Esophagus muscularis mucosa (tissue), 4 donors: ENCODE measurements at regions not wholly inside any gene's neighbourhood (a gene's known extent, or its start where the extent isn't known, plus 50 kb on each side); places are given as distances from the start of the nearest gene placed in this dataset.

Experiments used
- DNase-seq: peaks from one replicate; pipeline ENCODE4 v3.0.0-alpha.2; 2017; ENCODE audit errors: extremely low spot score
- H3K27ac ChIP-seq, 4 donors: fragments of 200-600 bp; sonication (generic); replicated peaks in 1 of 4; 1 replicate in 3 of 4; 2 replicates in 1 of 4; pipeline ENCODE4 v1.5.1; 2016 to 2019; ENCODE audit warnings: mild to moderate bottlenecking in 1 of 4
- H3K27me3 ChIP-seq, 4 donors: fragments of 200-600 bp; sonication (generic); one replicate each; pipeline versions ENCODE4 v1.5.1 to v1.6.0; 2016 to 2019
- H3K36me3 ChIP-seq, 4 donors: fragments of 200-600 bp; sonication (generic); one replicate each; pipeline ENCODE4 v1.5.1; 2016 to 2019
- H3K4me1 ChIP-seq, 4 donors: fragments of 200-600 bp; sonication (generic); one replicate each; pipeline ENCODE4 v1.5.1; 2016 to 2019
- H3K4me3 ChIP-seq, 4 donors: fragments of 200-600 bp; sonication (generic); 1 replicate in 2 of 4; 2 replicates in 2 of 4; pipeline ENCODE4 v1.5.1; 2016 to 2019; ENCODE audit warnings: mild to moderate bottlenecking in 4 of 4, moderate library complexity in 1 of 4
- H3K9me3 ChIP-seq, 4 donors: fragments of 200-600 bp; sonication (generic); 1 replicate in 3 of 4; 2 replicates in 1 of 4; pipeline ENCODE4 v1.5.1; 2016 to 2019
- CTCF ChIP-seq, 3 experiments: fragments of 200-600 bp in 2 of 3; fragments of 450-650 bp in 1 of 3; sonication (generic) in 2 of 3; IDR thresholded peaks; one replicate each; pipeline ENCODE4 v1.5.1; 2017 to 2019; ENCODE audit warnings: antibody characterized with exemption in 3 of 3, mild to moderate bottlenecking in 2 of 3, moderate library complexity in 1 of 3
- EP300 ChIP-seq: sonication (generic); formaldehyde crosslinking; IDR thresholded peaks from one replicate; pipeline ENCODE4 v1.6.1; 2017; ENCODE audit warnings: antibody characterized with exemption
- POLR2A ChIP-seq: fragments of 450-650 bp; IDR thresholded peaks from one replicate; pipeline ENCODE4 v1.6.1; 2017; ENCODE audit warnings: antibody characterized with exemption, moderate library complexity, mild to moderate bottlenecking, low read depth
- POLR2AphosphoS5 ChIP-seq, 2 donors: sonication (generic); formaldehyde crosslinking; IDR thresholded peaks; one replicate each; pipeline ENCODE4 v1.6.1; 2017; ENCODE audit warnings: antibody characterized with exemption in 2 of 2
- WGBS: methylation state at CpG from one replicate; pipeline ENCODE4 v1.1.5; 2018; 5-methylcytosine and 5-hydroxymethylcytosine counted together
- intact Hi-C: fragments of 100-400 bp; cut with DNase I; formaldehyde crosslinking; loops from one replicate; pipeline ENCODE4 v1.15.1; 2023

GRCh38 chr5:3190433-3190832 is 405.2 kb upstream of the IRX1 start:
- WGBS, result 54% methylated on average over 1 of the region's 1 CpG
- intact Hi-C loops, result no loop called here
- Histone ChIP-seq H3K27me3 (peaks cover 0 to 56% (median 0%) of the 10 kb centered on the region in 4 donors), H3K36me3 (no peaks in the 10 kb centered on the region), H3K4me3 (no peak overlapping the region), H3K4me1 (no peaks in the 10 kb centered on the region), H3K27ac (no peak overlapping the region), H3K9me3 (no peaks in the 10 kb centered on the region)
- TF ChIP-seq POLR2A (no peak), CTCF (IDR thresholded peaks at IDR 0.05) (no peak), EP300 (no peak), POLR2AphosphoS5 (IDR thresholded peaks at IDR 0.05) (no peak)
- DNase-seq, result no peak

- no peak overlapping the region for H3K4me3 ChIP-seq
- DNase-seq, result no peak
- H3K4me1 ChIP-seq, result no peaks in the 10 kb centered on the region
- no peak overlapping the region for H3K27ac ChIP-seq
- H3K27me3 ChIP-seq, result peaks cover 0 to 46% (median 0%) of the 10 kb centered on the region in 4 donors
- no peak for TF ChIP-seq POLR2A
- intact Hi-C loops, result no loop called here
- H3K36me3 ChIP-seq, result no peaks in the 10 kb centered on the region
- 67% methylated on average over 28 of the region's 28 CpGs for WGBS
- no peaks in the 10 kb centered on the region for H3K9me3 ChIP-seq
Observed at GRCh38 chr5:3187771-3188425, 407.7 kb upstream of the IRX1 start.

GRCh38 chr5:3186736-3187405 is 408.8 kb upstream of the IRX1 start:
- H3K27me3 ChIP-seq, result peaks cover 0 to 46% (median 0%) of the 10 kb centered on the region in 4 donors
- intact Hi-C loops, result no loop called here
- 44% methylated on average over 12 of the region's 12 CpGs for WGBS

GRCh38 chr5:3186156-3186555 is 409.5 kb upstream of the IRX1 start:
- DNase-seq, result no peak
- Histone ChIP-seq H3K4me1 (no peaks in the 10 kb centered on the region), H3K36me3 (no peaks in the 10 kb centered on the region), H3K9me3 (no peaks in the 10 kb centered on the region), H3K27ac (no peak overlapping the region), H3K4me3 (no peak overlapping the region), H3K27me3 (peaks cover 0 to 40% (median 0%) of the 10 kb centered on the region in 4 donors)
- 40% methylated on average over 7 of the region's 7 CpGs for WGBS
- intact Hi-C loops, result no loop called here
- no peak for TF ChIP-seq POLR2A
- no peak for TF ChIP-seq EP300
- no peak for TF ChIP-seq CTCF (IDR thresholded peaks at IDR 0.05)
- no peak for TF ChIP-seq POLR2AphosphoS5 (IDR thresholded peaks at IDR 0.05)

More at GRCh38 chr5:3186736-3187405, 408.8 kb upstream of the IRX1 start:
- Histone ChIP-seq H3K36me3 (no peaks in the 10 kb centered on the region), H3K27ac (no peak overlapping the region), H3K9me3 (no peaks in the 10 kb centered on the region), H3K4me1 (no peaks in the 10 kb centered on the region), H3K4me3 (no peak overlapping the region)
- DNase-seq, result no peak
- TF ChIP-seq POLR2AphosphoS5 (IDR thresholded peaks at IDR 0.05) (no peak), POLR2A (no peak), EP300 (no peak), CTCF (IDR thresholded peaks at IDR 0.05) (no peak)

GRCh38 chr5:3185488-3185887 is 410.1 kb upstream of the IRX1 start:
- Histone ChIP-seq H3K36me3 (no peaks in the 10 kb centered on the region), H3K4me3 (no peak overlapping the region), H3K4me1 (no peaks in the 10 kb centered on the region), H3K27ac (no peak overlapping the region), H3K9me3 (no peaks in the 10 kb centered on the region), H3K27me3 (peaks cover 0 to 34% (median 0%) of the 10 kb centered on the region in 4 donors)
- TF ChIP-seq EP300, result no peak
- TF ChIP-seq CTCF (IDR thresholded peaks at IDR 0.05), result no peak
- TF ChIP-seq POLR2AphosphoS5 (IDR thresholded peaks at IDR 0.05), result no peak
- TF ChIP-seq POLR2A, result no peak
- WGBS, result 49% methylated on average over 12 of the region's 12 CpGs
- intact Hi-C loops, result no loop called here
- no peak for DNase-seq
